ENCODE measurements at regions not wholly inside any gene's neighbourhood (a gene's known extent, or its start where the extent isn't known, plus 50 kb on each side); places are given as distances from the start of the nearest gene placed in this dataset.
A peak's percentile ranks its signal among the peaks of the same experiment; 100 is the strongest.

DNA sequence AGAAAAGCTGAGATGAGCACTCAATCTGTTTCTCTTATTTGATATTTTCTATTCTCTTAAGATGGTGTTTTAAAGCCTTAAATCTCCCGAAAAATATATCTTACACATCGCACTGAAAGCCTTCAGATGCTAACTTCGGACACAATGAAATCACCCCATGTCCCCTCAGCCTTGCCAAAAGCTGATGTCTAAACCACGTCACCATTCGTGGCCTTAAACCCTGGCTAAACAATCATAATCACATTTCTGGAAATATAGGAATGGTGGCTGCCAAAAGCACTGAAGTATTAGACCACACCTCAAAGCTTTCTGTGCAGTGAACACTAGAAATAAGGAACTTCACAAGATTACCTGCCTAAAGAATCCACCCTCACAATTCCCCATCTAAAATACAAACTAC, 402.7 kb downstream of the SOX9 start:
- Histone ChIP-seq H3K4me1 (ENCODE audit: control insufficient read depth in 5 of 5, insufficient read depth in 5 of 5, low read length in 5 of 5) (peaks cover 0 to 10% (median 3%) of the 10 kb centered on the region in 5 donors), H3K9me3 (ENCODE audit: control insufficient read depth in 4 of 4, insufficient read depth in 3 of 4, low read length in 3 of 4) (peaks cover 0 to 2% (median 0%) of the 10 kb centered on the region in 4 donors), H3K9ac (ENCODE audit: insufficient read depth in 1 of 2, low read length in 2 of 2) (no peak overlapping the region), H3K4me3 (no peak overlapping the region), H3K27ac (ENCODE audit: low read depth in 1 of 2, low read length in 1 of 2) (no peak overlapping the region), H3K36me3 (ENCODE audit: control insufficient read depth in 4 of 4, insufficient read depth in 4 of 4, low read length in 4 of 4) (no peaks in the 10 kb centered on the region), H3K27me3 (ENCODE audit: control insufficient read depth in 3 of 3, insufficient read depth in 3 of 3, low read length in 2 of 3) (peaks cover 0 to 3% (median 0%) of the 10 kb centered on the region in 3 donors)
- 85 to 93% methylated on average over 5 of the region's 5 CpGs for WGBS, 2 donors
- DNase-seq (no peak), ATAC-seq (ENCODE audit: insufficient read depth, low FRiP score) (no peak)
- no peak for TF ChIP-seq CTCF (IDR thresholded peaks at IDR 0.05; ENCODE audit: control extremely low read depth, extremely low read depth)

- Histone ChIP-seq H3K4me3 (no peak overlapping the region), H3K36me3 (ENCODE audit: control insufficient read depth in 4 of 4, insufficient read depth in 4 of 4, low read length in 4 of 4) (no peaks in the 10 kb centered on the region), H3K27ac (ENCODE audit: low read depth in 1 of 2, low read length in 1 of 2) (no peak overlapping the region), H3K9ac (ENCODE audit: insufficient read depth in 1 of 2, low read length in 2 of 2) (no peak overlapping the region), H3K9me3 (ENCODE audit: control insufficient read depth in 4 of 4, insufficient read depth in 3 of 4, low read length in 3 of 4) (no peaks in the 10 kb centered on the region), H3K4me1 (ENCODE audit: control insufficient read depth in 5 of 5, insufficient read depth in 5 of 5, low read length in 5 of 5) (peaks cover 0 to 5% (median 0%) of the 10 kb centered on the region in 5 donors), H3K27me3 (ENCODE audit: control insufficient read depth in 3 of 3, insufficient read depth in 3 of 3, low read length in 2 of 3) (no peaks in the 10 kb centered on the region)
- DNase-seq (peak in 1 of 3 donors; percentile 14), ATAC-seq (ENCODE audit: insufficient read depth, low FRiP score) (no peak)
- 35 to 37% methylated on average over 5 of the region's 5 CpGs for WGBS, 2 donors
- TF ChIP-seq CTCF (IDR thresholded peaks at IDR 0.05; ENCODE audit: control extremely low read depth, extremely low read depth), result no peak
Measured at GRCh38 chr17:72525225-72526015, 404.6 kb downstream of the SOX9 start.

- WGBS, 2 donors, result 83 to 86% methylated on average over 8 of the region's 8 CpGs
- no peak overlapping the region for H3K27ac ChIP-seq (ENCODE audit: low read depth in 1 of 2, low read length in 1 of 2)
- TF ChIP-seq CTCF (IDR thresholded peaks at IDR 0.05; ENCODE audit: control extremely low read depth, extremely low read depth), result no peak
- H3K9ac ChIP-seq (ENCODE audit: insufficient read depth in 1 of 2, low read length in 2 of 2), result no peak overlapping the region
- DNase-seq (no peak), ATAC-seq (ENCODE audit: insufficient read depth, low FRiP score) (no peak)
- no peaks in the 10 kb centered on the region for H3K36me3 ChIP-seq (ENCODE audit: control insufficient read depth in 4 of 4, insufficient read depth in 4 of 4, low read length in 4 of 4)
- no peaks in the 10 kb centered on the region for H3K9me3 ChIP-seq (ENCODE audit: control insufficient read depth in 4 of 4, insufficient read depth in 3 of 4, low read length in 3 of 4)
- no peak overlapping the region for H3K4me3 ChIP-seq
- H3K27me3 ChIP-seq (ENCODE audit: control insufficient read depth in 3 of 3, insufficient read depth in 3 of 3, low read length in 2 of 3), result no peaks in the 10 kb centered on the region
- H3K4me1 ChIP-seq (ENCODE audit: control insufficient read depth in 5 of 5, insufficient read depth in 5 of 5, low read length in 5 of 5), result peaks cover 0 to 5% (median 0%) of the 10 kb centered on the region in 5 donors
Measured at GRCh38 chr17:72526769-72527168, 405.9 kb downstream of the SOX9 start.
